ENCODE measurements at regions not wholly inside any gene's neighbourhood (a gene's known extent, or its start where the extent isn't known, plus 50 kb on each side); places are given as distances from the start of the nearest gene placed in this dataset.
A peak's percentile ranks its signal among the peaks of the same experiment; 100 is the strongest.
"Not testable (repeated sequence)": the region's sequence is repeated elsewhere in the genome, so short reads cannot be mapped to it uniquely, and the experiment has no call there.

DNA sequence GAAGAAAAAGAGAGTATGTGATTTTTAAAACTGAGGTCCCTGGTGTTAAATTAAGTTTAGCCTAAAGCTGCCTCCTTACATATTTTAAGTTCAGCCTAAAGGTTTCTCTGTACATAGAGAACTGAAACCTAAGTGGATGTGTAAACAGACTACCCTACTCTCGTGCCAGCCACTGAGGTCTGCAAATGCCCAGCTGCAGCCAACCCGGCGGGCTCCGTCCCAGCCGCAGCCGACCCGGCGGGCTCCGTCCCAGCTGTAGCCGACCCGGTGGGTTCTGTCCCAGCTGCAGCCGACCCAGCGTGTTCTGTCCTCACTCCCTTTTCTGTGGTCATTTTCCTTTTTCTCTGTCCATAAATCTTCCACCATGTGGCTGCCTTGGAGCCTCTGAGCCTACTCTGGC is 97.2 kb upstream of the SFSWAP start:
- DNase-seq (ENCODE audit: low read depth in 2 of 2), result no peak

DNA sequence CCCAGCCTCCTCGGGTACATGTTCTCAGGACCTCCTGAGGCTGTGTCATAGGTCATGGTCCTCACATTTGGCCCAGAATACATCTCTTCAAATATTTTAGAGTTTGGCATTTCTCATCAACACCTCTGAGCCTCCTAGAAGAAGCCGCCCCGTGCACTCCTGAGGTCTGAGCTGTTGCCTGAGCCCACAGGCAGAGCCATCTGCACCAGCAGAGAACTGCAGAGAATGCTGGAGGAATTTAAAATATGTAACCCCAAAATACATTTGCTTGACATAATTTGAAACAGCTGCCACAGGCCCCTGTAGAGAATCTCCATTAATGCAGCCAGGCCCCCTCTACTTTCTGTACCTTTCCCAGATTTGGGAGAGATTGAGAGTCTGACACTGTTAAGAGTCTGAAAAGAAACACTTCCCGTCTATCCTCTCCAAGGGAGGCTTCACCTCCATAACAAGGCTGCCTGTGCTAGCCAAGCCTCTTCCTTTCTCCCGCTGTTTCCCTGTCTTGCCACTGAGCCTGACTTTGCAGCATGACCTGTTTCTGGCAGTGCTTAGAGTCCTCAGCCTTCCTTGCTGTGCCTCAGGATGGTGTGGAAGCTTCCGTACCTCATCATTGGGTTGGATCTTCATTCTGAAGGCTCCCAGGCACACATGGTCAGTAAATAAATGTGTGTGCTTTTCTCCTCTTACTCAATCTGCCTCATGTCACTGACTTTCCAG is 95.4 kb upstream of the SFSWAP start:
- peak; percentile 31 to 36 for DNase-seq (ENCODE audit: low read depth in 2 of 2)

DNA sequence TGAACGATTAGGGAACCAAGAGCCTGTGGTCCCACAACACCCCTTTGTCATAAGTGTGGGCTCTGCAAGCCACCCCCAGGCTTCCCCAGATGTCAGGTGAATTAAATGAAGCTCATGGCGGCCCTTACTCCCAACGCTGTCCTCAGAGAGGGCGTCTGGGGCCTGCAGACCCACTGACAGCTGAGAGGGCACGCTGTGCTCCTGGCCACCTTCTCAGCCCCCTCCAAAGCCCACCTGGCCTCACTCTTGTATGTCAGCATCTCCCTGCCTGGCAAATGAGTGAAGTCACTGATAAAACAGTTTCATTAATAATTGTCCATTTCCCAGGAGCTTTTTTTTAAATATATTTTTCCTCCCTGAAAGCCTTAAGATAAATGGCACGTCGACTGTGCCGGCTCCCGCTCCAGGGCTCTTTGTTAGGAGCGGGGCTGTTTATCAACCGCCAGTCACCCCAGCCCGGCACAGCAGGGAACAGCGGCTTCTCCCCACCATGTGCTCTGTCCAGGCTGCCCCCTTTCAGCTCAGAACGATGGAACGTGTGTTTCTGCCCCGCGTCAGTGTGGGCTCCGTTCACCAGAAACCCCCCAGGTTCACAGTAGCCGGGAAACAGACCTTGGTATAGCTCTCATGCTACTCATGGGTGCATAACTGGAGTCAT is 94.7 kb upstream of the SFSWAP start:
- DNase-seq (ENCODE audit: low read depth in 2 of 2), result no peak

DNA sequence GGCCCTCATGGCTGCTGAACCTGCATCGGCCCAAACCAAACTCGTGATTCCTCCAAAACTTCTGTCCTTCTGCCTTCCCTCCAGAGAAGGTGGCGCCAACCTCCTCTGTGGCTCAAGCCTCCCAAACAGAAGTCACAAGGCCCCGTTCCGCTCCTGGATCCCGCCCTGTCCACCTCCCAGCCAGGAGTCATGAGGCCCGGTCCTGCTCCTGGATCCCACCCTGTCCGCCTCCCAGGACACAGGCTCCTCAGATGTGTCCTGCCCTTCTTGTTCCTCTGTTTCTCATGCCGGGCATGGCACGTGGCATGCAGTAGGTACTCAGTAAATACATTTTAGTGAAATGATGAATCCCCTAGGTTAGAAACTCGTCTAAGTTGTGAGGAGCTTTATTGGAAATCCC is 94.2 kb upstream of the SFSWAP start:
- no peak for DNase-seq (ENCODE audit: low read depth in 2 of 2)

DNA sequence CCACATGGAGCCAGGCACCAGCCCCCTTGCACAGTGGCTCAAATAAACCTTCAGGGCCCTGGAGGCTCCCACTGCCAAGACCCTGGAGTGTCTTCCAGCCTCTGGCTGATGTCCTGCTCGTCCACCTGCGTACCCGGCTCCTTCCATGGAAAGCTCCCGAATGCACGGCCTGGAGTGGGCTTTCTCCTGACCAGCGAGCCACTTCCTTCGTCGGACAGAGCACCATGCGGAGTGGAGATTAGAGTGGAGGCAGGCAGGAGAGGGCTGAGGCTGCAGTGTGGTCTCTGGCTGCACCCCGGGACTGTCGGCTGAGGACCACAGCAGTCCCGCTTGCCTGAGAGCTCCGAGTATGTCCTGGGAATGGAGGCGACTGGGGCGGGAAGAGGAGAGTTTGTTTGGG is 93.7 kb upstream of the SFSWAP start:
- no peak for DNase-seq (ENCODE audit: low read depth in 2 of 2)

DNA sequence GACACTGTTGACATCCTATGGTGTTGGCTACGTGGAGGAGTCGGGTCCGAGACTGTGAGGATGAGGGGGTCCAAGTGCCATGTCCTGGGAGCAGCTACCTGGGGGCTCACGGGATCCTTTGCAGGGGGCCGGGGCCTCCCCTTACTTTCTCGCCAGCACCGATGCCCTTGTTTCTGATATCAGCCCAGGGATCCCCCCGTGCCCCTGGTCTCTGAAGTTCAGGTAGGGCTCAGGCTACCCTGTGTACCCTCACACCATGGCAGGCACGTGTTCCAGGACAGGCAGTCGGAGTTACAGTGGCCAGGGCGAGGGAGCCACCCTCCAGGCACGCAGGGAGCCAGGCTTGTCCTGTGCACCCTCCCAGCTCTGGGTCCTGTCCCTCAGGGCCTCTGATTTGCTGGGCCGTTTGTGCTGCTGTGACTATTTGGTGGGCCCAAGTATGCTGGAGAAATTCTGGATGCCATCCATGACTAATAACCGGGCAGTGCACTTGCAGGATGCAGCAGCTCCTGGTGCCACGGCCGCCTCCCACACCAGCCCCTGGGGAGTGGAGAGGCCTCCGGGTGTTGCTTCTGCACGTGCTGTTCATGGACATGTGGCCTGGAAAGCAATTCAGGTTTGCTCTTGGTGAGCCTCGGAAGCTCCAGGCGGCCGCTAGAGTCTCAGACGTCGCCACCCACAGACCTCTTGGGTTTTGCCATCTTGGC is 93.1 kb upstream of the SFSWAP start:
- no peak for DNase-seq (ENCODE audit: low read depth in 2 of 2)

DNA sequence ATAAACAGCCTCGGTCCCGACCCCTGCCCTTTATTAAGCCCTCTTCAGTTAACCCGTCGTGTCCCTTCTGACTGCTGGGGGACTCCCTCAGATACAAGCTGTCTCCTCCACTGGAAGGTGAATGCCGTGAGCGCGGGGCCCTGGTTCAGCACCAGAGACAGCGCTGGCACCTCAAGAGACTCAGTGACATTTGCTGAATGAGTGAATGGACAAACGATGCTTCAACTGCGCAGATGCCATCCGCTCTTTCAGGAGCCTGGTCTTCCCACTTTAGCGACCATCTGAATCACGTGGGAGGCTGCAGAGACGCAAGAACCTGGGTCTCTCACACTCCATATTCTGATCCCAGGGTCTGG is 92.6 kb upstream of the SFSWAP start:
- no peak for DNase-seq (ENCODE audit: low read depth in 2 of 2)

DNA sequence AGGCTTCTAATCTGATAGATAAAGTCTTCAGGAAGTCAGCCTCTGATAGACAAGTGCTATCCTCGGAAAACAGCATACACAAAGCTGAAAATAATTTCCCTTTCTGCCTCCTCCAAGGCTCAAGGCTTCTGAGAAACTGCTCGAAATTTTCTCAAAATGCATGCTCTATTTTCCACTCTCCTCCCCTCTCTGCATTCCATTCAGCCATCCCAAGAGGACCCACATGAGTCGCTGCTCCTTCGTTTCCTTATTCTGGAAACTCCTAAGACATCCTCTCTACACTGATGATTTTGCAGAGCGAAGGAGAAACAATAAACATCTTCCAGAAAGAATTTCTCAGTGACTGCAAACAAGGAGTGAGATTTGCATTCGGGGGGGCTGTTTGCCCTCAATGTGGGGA is 92.2 kb upstream of the SFSWAP start:
- no peak for DNase-seq (ENCODE audit: low read depth in 2 of 2)

DNA sequence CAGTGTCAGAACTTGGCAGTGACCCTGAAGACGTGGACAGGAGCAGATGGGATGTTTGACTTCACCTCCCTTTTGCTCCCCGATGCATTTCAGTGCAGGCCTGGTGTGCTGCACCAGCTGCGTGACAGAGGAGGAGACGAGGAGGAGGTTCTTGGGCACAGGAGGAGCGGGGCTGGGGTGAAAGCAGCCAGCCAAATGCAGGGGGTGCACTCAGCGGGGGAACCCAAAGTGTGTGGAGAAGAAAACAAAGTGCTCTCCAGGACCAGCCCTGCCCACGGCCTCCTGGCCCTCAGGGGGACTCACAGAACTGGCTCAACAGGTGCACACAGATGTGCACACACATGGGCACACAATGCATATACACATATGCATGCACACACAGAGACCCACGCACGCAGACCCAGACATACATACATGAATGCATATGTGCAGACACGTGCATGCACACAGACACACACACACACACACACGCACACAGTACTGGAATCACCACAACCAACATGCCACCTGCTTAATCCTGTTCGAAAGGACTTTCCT is 91.7 kb upstream of the SFSWAP start:
- DNase-seq (ENCODE audit: low read depth in 2 of 2), result no peak

DNA sequence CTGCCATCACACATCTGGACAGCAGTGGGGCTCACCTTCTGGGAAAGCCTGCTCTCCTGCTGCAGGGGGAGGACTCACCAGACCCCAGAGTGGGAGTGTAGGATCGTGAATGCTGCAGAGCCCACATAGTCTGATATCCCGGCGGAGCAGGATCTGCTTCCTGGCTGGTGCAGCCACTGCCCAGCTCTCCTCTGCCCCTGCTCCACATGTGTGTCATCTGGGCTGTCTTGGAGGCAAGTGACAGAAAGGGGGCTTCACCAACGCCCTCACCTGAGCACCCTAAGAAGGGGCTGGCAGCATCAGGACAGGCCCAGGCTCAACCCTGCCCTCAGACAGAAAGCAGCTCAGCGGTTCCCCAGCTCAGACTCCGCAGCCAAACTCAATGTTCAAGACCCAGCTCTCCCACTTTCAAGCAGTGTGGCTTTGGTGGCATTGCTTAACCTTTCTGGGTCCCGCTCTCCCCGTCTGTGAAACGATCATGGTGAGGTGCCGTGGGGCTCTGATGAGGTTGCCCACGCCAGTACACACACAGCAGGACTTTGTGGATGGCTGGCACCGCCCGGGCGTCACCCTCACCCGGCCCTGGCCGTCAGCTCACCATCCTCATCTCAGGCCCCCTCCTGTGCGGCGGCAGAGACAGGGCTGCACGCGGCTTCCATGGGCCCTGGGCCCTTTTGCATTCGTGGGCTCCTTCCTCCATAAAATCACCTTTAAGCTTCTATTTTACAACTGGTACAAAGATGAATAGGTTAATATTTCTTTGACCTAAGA is 91.0 kb upstream of the SFSWAP start:
- DNase-seq (ENCODE audit: low read depth in 2 of 2), result no peak

DNA sequence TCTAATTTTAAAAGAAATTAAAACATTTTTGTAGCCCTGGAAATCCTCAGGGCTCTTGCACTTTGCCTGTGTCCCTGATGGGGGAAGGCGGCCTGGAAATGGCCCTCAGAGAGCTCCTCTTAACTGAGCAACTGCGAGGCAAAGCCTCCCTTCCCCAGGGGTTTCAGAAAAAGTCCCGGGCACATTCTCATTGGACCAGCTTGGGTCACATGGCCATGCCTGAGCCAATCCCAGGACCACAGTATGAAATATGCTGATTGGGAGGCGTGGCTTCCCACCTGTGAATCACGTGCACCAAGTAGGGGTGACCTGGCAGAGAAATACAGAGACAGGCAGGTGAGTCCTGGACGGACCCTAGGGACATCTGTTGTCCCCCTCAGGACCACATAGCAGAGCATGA is 90.4 kb upstream of the SFSWAP start:
- DNase-seq (ENCODE audit: low read depth in 2 of 2), result no peak

DNA sequence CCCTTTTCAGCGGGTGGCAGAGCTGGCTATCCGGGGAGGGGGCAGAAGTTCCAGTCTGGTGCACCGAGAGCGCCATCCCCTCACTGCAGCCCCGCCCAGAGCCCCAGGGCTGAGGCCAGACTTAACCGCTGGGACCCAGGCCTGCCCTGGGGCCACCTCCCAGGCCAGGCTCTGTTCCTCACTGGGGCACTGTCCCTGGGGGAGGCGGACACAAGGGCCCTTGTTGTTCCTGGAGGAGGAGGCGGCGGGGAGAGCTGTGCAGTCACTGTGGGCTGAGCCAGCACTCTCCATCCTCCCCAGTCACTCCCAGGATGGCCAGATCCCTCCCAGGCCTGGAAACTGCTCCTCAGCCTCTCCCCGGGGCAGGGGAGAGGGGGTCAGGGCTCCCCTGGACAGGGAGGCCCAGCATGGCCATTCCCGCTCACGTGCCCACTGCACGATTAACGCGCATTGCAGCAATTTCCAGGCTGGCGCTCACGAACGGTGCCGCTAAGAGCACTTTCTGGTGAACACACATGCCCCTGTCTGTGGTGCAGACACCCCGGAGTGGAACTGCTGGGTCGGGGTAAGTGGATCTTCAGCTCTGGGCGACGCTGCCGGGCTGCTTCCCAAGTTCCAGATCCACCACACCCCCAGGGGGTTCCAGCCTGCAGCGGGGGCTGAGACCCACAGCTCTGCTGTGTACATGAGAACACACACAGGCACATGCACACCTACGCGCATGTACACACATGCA is 89.8 kb upstream of the SFSWAP start:
- DNase-seq (ENCODE audit: low read depth in 2 of 2), result no peak

DNA sequence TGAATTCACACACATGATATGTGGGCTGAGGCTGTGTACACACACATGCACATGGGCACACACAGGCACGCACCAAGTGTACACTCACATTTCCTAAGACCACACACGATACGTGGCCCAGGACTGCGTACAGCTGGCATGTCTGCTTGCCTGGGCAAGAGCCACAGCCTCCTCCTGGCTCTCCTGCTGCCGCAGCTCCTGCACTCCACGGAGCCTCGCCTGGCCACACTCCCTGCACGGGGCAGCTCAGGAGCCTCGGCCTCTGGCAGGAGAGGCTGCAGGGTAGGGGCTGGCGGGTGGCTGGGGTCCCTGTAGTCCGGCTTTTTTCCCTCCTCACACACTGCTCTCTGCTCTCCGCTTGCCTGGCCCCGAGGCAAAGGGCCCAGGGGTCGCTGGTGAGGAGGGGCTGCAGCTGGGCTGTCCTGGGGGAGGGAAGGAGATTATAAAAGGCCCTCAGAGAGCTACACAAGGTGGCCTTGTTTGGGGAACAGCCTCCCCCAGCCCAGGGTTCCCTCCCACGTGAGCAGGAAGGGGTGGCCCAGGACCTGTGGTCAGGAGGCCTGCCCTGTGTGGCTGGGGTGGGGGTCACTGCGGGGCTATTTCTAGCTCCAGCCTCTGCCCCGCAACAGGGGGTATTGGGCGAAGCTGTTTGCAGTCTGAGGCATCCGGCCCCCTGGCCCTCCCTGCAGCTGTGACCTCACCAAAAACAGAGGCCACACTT is 89.0 kb upstream of the SFSWAP start:
- no peak for DNase-seq (ENCODE audit: low read depth in 2 of 2)

DNA sequence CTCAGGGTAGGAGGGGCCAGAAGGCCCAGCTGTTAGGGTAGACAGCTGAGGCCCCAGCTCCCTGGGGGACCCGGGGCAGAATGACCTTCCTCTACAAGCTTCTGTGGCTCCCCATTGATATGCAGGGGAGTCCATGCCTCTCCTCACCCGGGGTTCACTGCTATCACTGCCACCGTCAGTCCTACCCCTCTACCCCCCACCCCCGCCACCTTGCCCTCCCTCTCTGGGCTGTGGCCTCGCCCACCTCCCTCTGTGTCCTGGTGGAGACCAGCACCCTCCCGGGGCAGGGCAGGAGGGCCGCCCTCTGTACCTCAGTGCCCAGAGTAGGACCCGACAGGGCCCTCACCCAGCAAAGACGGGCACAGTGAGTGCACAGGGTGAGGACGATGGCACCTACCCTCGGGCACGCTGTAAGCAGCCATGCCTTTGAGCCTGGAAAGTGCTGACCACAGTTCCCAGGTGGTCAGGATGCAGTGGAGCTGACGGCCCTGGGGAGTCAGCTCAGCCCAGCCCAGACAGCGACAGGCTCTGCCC is 88.4 kb upstream of the SFSWAP start:
- no peak for DNase-seq (ENCODE audit: low read depth in 2 of 2)

DNA sequence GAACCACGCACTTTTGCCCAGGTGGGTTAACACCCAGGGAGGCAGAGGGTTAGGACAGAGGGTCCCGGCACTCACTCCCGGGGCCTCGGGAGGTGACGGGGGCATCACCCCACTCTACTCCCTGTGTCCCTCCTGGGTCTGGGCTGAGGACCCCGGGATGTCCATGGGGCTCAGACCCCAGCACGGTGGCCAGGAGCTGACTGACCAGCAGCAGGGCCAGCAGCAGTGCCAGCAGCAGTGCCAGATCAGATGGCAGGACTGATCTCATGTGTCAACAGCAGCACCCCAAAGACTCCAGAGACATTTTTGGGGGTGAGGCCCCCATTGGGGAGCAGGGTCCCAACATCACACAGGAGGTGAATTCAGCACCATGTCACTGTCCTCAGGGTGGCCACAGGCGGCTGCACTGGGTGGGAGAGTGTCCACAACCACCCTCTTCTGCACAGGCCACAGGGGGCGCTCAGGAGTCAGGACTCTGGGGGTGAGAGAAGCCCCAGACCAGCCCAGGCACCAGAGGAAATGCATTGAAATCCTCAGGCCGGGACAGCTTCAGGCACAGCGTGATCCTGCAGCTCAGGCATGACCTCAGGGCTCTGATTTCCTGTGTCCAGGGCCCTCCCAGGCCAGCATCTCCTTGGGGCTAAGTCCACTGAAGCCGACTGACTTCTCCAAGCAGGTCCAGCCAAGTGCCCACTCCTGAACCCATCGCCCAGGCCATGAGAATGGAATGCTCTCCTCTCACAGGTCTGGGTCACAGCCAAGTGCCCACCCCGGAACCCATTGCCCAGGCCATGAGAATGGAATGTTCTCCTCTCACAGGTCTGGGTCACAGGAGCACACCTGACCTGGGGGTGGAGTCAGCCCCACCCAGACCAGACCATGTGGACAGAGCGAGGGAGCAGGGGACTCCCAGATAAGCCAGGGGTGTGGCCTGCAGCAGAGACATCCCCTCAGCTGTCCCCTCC is 87.2 kb upstream of the SFSWAP start:
- not testable (repeated sequence) for DNase-seq (ENCODE audit: low read depth in 2 of 2)

DNA sequence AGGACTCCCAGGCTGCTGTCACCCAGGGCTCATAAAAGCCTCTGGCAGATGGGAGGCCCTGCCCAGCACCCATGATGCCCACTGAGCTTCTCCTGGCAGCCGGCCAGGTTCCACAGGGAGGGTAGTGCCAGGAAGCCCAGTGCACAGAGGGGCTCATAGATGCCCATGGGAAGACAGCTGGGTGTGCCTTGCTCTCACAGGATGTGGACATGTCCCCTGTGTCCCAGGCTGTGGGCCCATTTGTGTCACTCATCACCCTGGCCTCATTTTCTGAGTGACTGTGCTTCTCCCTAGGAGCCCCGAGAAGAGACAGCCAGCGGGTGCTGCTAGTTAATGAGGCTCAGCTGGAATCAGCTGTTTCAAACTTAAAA is 86.5 kb upstream of the SFSWAP start:
- DNase-seq (ENCODE audit: low read depth in 2 of 2), result not testable (repeated sequence)

DNA sequence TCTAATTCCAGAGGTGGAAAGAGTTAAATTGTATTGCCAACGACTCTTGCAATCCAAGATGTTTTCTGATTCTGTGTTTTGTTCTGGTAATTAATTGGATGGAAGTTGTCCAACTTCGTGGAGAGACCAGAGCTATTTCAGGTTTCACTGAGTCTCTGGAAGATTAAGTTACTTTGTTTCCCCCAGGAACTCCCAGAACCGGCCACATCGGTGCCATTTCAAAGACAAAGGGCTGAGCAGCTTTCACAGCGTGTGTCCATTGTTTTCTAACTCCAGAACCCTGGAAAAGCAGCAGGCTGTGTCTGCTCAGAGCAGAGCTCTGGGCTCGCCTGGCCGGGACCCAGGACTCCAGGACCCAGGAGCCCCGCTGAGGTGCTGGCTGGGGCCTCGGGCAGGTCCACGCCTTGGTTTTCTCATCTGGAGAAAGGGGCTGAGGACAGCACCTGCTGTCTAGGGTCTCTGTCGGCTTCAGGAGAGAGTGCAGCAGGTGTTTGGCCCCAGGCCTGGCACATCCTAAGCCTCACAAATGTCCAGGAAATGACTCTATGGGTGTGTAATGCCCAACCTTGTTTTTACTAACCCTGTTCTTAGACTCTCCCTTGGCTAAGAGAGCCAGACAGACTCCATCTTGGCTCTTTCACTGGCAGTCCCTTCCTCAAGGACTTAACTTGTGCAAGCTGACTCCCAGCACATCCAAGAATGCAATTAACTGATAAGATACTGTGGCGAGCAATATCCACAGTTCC is 86.0 kb upstream of the SFSWAP start:
- DNase-seq (ENCODE audit: low read depth in 2 of 2), result not testable (repeated sequence)

DNA sequence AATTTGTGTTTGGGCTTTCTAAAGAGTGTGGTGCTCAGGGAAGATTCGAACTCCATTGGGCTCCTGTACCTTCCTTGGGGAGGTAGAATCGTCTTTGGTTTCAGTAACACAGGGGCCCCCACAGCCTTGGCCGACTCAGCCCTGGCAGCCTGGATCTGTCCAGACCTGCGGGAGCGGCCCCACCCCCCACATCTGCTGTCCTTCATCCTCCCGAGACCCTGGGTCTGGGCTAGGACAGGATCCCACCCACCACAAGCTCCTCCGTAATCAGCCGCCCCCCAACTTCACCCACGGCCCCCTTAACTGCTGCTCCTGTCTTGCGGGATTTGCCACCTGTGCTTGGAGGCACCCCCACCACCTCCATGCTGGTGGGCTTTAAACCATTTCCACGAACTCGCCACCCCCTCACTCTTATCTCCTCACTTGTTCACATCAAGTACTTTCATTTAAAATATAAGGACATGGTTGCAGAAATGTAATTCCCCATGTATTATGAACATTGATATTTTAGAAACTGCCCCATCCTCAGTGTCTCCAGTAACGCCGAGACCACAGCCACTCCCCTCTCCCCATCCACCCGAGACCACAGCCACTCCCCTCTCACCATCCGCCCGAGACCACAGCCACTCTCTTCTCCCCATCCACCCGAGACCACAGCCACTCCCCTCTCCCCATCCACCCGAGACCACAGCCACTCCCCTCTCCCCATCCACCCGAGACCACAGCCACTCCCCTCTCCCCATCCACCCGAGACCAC is 84.7 kb upstream of the SFSWAP start:
- DNase-seq (ENCODE audit: low read depth in 2 of 2), result not testable (repeated sequence)
